ENCODE measurements at regions not wholly inside any gene's neighbourhood (a gene's known extent, or its start where the extent isn't known, plus 50 kb on each side); places are given as distances from the start of the nearest gene placed in this dataset.

GRCh38 chr9:29659736-29660135 lies 2086.5 kb upstream of the C9orf72 start:
- FAIRE-seq = no peak
- no peaks in the 10 kb centered on the region for H3K9me3 ChIP-seq (replicated peaks; ENCODE audit: control insufficient read depth, insufficient read depth, low read depth, low read length)
- no peaks in the 10 kb centered on the region for H3K36me3 ChIP-seq (ENCODE audit: control insufficient read depth, insufficient read depth, low read length)
- BruUV-seq (replicated peaks) = no TSS peak
- no peak overlapping the region for H3K27ac ChIP-seq (ENCODE audit: extremely low read depth, low read depth, low read length)
- no peak for ATAC-seq
- in situ Hi-C loops (cut with MboI) (no loop called here), intact Hi-C loops (cut with micrococcal nuclease) (no loop called here)
- no CpG with 5 or more reads among the region's 4 CpGs for WGBS (ENCODE audit: insufficient coverage, low coverage, missing lambda C conversion rate)
- H4K20me1 ChIP-seq (replicated peaks; ENCODE audit: control insufficient read depth, insufficient read depth, low read length) = no peaks in the 10 kb centered on the region
- no peaks in the 10 kb centered on the region for H3K4me1 ChIP-seq (replicated peaks in 1 of 2; ENCODE audit: control insufficient read depth in 2 of 2, insufficient read depth in 2 of 2, low read length in 2 of 2)
- ChIA-PET POLR2A (no interaction called here), CTCF (ENCODE audit: low intra/inter-chr PET ratio) (no interaction called here)
- H3K79me2 ChIP-seq (ENCODE audit: control insufficient read depth, insufficient read depth, low read length) = no peaks in the 10 kb centered on the region
- no peak overlapping the region for H3K4me2 ChIP-seq (ENCODE audit: insufficient read depth, low read length)
- TF ChIP-seq MAX (CRISPR knock-in tag; IDR thresholded peaks at IDR 0.05) (no peak), CEBPG (CRISPR knock-in tag; IDR thresholded peaks at IDR 0.05) (no peak), CEBPG (tag; conservative IDR thresholded peaks at IDR 0.05 in 1 of 2, IDR thresholded peaks at IDR 0.05 in 1 of 2) (no peak), MBD2 (IDR thresholded peaks at IDR 0.05; ENCODE audit: borderline replicate concordance, low read depth) (no peak), ATF1 (CRISPR knock-in tag; IDR thresholded peaks at IDR 0.05) (no peak), ATF1 (tag; IDR thresholded peaks at IDR 0.05) (no peak), PHF21A (IDR thresholded peaks at IDR 0.05; ENCODE audit: borderline replicate concordance, low read depth) (no peak), BCOR (IDR thresholded peaks at IDR 0.05) (no peak), DMBX1 (CRISPR knock-in tag; IDR thresholded peaks at IDR 0.05; ENCODE audit: borderline replicate concordance) (no peak)
- no peak overlapping the region for H3K4me3 ChIP-seq
- no peak overlapping the region for H3K9ac ChIP-seq (ENCODE audit: insufficient read depth in 1 of 2, low read depth in 2 of 2, low read length in 2 of 2)
- H3K9me1 ChIP-seq (ENCODE audit: control insufficient read depth, insufficient read depth, low read length) = no peaks in the 10 kb centered on the region
- DNase-seq (ENCODE audit: extremely low read depth in 1 of 4, low spot score in 3 of 4) = no peak
- no peak overlapping the region for H2AFZ ChIP-seq (ENCODE audit: low read depth, low read length)
- H3K27me3 ChIP-seq (ENCODE audit: control insufficient read depth in 2 of 2, insufficient read depth in 2 of 2, low read length in 2 of 2) = no peaks in the 10 kb centered on the region

GRCh38 chr9:29668732-29669131 lies 2095.5 kb upstream of the C9orf72 start:
- Histone ChIP-seq H3K9me3 (replicated peaks; ENCODE audit: control insufficient read depth, insufficient read depth, low read depth, low read length) (no peaks in the 10 kb centered on the region), H3K4me1 (replicated peaks in 1 of 2; ENCODE audit: control insufficient read depth in 2 of 2, insufficient read depth in 2 of 2, low read length in 2 of 2) (no peaks in the 10 kb centered on the region), H3K36me3 (ENCODE audit: control insufficient read depth, insufficient read depth, low read length) (no peaks in the 10 kb centered on the region), H3K9ac (ENCODE audit: insufficient read depth in 1 of 2, low read depth in 2 of 2, low read length in 2 of 2) (no peak overlapping the region), H2AFZ (ENCODE audit: low read depth, low read length) (no peak overlapping the region), H3K27ac (ENCODE audit: extremely low read depth, low read depth, low read length) (no peak overlapping the region), H3K9me1 (ENCODE audit: control insufficient read depth, insufficient read depth, low read length) (no peaks in the 10 kb centered on the region), H3K27me3 (ENCODE audit: control insufficient read depth in 2 of 2, insufficient read depth in 2 of 2, low read length in 2 of 2) (no peaks in the 10 kb centered on the region), H3K79me2 (ENCODE audit: control insufficient read depth, insufficient read depth, low read length) (no peaks in the 10 kb centered on the region), H4K20me1 (replicated peaks; ENCODE audit: control insufficient read depth, insufficient read depth, low read length) (no peaks in the 10 kb centered on the region), H3K4me2 (ENCODE audit: insufficient read depth, low read length) (no peak overlapping the region), H3K4me3 (no peak overlapping the region)
- no peak for DNase-seq (ENCODE audit: extremely low read depth in 1 of 4, low spot score in 3 of 4)
- CTCF ChIA-PET (ENCODE audit: low intra/inter-chr PET ratio) = no interaction called here
- WGBS (ENCODE audit: insufficient coverage, low coverage, missing lambda C conversion rate) = no CpG with 5 or more reads among the region's 1 CpG
- no peak for FAIRE-seq
- BruUV-seq (replicated peaks) = no TSS peak
- POLR2A ChIA-PET = no interaction called here
- intact Hi-C loops (cut with micrococcal nuclease) (no loop called here), in situ Hi-C loops (cut with MboI) (no loop called here)
- no peak for ATAC-seq
- no peak for TF ChIP-seq CEBPB (tag; IDR thresholded peaks at IDR 0.05)
- TF ChIP-seq GABPB1 (CRISPR knock-in tag; IDR thresholded peaks at IDR 0.05) = no peak

All from K562 (cell line).